Stomach (tissue), 8 donors: ENCODE measurements at regions not wholly inside any gene's neighbourhood (a gene's known extent, or its start where the extent isn't known, plus 50 kb on each side); places are given as distances from the start of the nearest gene placed in this dataset.

Experiments used
- DNase-seq, 2 donors: peaks; one replicate each; pipeline versions ENCODE4 v3.0.0 to v3.0.0-alpha.2; 2013 to 2019
- H3K27ac ChIP-seq, 5 donors: fragments of 200-600 bp in 4 of 5; sonication (generic) in 4 of 5; one replicate each; pipeline ENCODE4 v1.5.1; 2013 to 2019; ENCODE audit warnings: mild to moderate bottlenecking in 1 of 5, moderate library complexity in 1 of 5
- H3K27me3 ChIP-seq, 3 donors: fragments of 200-600 bp; sonication (generic); one replicate each; pipeline ENCODE4 v1.5.1; 2017 to 2019; ENCODE audit warnings: mixed run types in 1 of 3
- H3K36me3 ChIP-seq, 4 donors: fragments of 200-600 bp; sonication (generic); 1 replicate in 3 of 4; 2 replicates in 1 of 4; pipeline ENCODE4 v1.5.1; 2016 to 2019
- H3K4me1 ChIP-seq, 4 donors: fragments of 200-600 bp; sonication (generic); one replicate each; pipeline ENCODE4 v1.5.1; 2016 to 2019
- H3K4me3 ChIP-seq, 4 donors: fragments of 200-600 bp; sonication (generic) in 3 of 4; one replicate each; pipeline ENCODE4 v1.5.1; 2016 to 2019; ENCODE audit warnings: mild to moderate bottlenecking in 1 of 4
- H3K9me3 ChIP-seq, 4 donors: fragments of 200-600 bp; sonication (generic); one replicate each; pipeline ENCODE4 v1.5.1; 2016 to 2019
- CTCF ChIP-seq, 7 experiments: fragments of 450-650 bp in 4 of 7; fragments of 200-600 bp in 3 of 7; sonication (generic) in 3 of 7; IDR thresholded peaks; one replicate each; pipeline ENCODE4 v1.5.1; 2016 to 2019; ENCODE audit warnings: antibody characterized with exemption in 7 of 7, control low read depth in 2 of 7, mild to moderate bottlenecking in 1 of 7
- EP300 ChIP-seq: sonication (generic); formaldehyde crosslinking; IDR thresholded peaks from one replicate; pipeline ENCODE4 v1.6.1; 2017; ENCODE audit warnings: antibody characterized with exemption
- POLR2A ChIP-seq, 4 donors: fragments of 450-650 bp; IDR thresholded peaks; one replicate each; pipeline ENCODE4 v1.6.1; 2016; ENCODE audit warnings: antibody characterized with exemption in 4 of 4, control low read depth in 2 of 4, mild to moderate bottlenecking in 1 of 4, moderate library complexity in 1 of 4
- POLR2AphosphoS5 ChIP-seq, 3 donors: sonication (generic); formaldehyde crosslinking; IDR thresholded peaks; one replicate each; pipeline ENCODE4 v1.6.1; 2016; ENCODE audit warnings: antibody characterized with exemption in 3 of 3
- WGBS, 5 donors: extraction: QIAGEN DNeasy Blood & Tissue Kit in 3 of 5; methylation state at CpG; one replicate each; pipeline versions ENCODE4 v1.1.5 to v1.1.7; 2013 to 2018; 5-methylcytosine and 5-hydroxymethylcytosine counted together
- intact Hi-C: fragments of 100-400 bp; cut with DNase I; formaldehyde crosslinking; loops from one replicate; pipeline ENCODE4 v1.15.1; 2023; ENCODE audit warnings: low total_unique reads
- donor health status: healthy with polysubstance abuse.
- donor health status: Bipolar disorder and iron deficiency.
- donor health status: healthy.

GRCh38 chr2:51673628-51674027 is 641.7 kb upstream of the NRXN1 start:
- intact Hi-C loops = no loop called here
- Histone ChIP-seq H3K27me3 (no peaks in the 10 kb centered on the region), H3K4me3 (no peak overlapping the region), H3K4me1 (no peaks in the 10 kb centered on the region), H3K9me3 (no peaks in the 10 kb centered on the region), H3K36me3 (no peaks in the 10 kb centered on the region), H3K27ac (no peak overlapping the region)
- TF ChIP-seq POLR2A (IDR thresholded peaks at IDR 0.05) = no peak
- no peak for TF ChIP-seq POLR2AphosphoS5 (IDR thresholded peaks at IDR 0.05)
- TF ChIP-seq CTCF (IDR thresholded peaks at IDR 0.05) = no peak
- no peak for TF ChIP-seq EP300
- no peak for DNase-seq
- whole genome bisulfite sequencing, 5 donors = 34 to 67% (median 35%) methylated on average over 1 to 2 of the region's 2 CpGs

DNA sequence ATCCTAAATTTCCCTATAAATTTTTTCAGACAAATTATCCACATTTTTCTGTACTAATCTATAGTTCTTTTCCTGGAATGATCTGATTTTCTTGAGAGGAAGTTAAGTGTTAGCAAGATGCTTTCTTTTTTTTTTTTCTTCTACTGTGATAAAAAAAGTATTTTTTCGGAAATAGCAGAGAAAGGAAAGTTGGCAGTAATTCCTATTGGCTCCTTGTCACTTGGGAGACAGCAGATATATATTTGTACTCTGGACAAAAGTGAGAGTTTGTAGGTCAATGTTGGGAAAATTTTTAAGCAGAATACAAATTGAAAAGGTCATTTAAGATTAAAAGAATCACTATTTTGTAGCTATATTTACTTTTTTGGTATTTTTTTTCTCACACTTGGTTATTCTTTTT is 635.7 kb upstream of the NRXN1 start:
- DNase-seq = peak in 1 of 2 donors; percentile 25
- no peak overlapping the region for H3K27ac ChIP-seq
- H3K9me3 ChIP-seq = peaks cover 0 to 11% (median 5%) of the 10 kb centered on the region in 4 donors
- WGBS, 5 donors = 22 to 60% (median 27%) methylated on average over 1 of the region's 1 CpG
- H3K27me3 ChIP-seq = no peaks in the 10 kb centered on the region
- H3K36me3 ChIP-seq = no peaks in the 10 kb centered on the region
- TF ChIP-seq CTCF (IDR thresholded peaks at IDR 0.05) (no peak), POLR2AphosphoS5 (IDR thresholded peaks at IDR 0.05) (no peak), EP300 (no peak), POLR2A (IDR thresholded peaks at IDR 0.05) (no peak)
- H3K4me1 ChIP-seq = no peaks in the 10 kb centered on the region
- intact Hi-C loops = no loop called here
- H3K4me3 ChIP-seq = no peak overlapping the region

GRCh38 chr2:51662187-51662586 is 630.3 kb upstream of the NRXN1 start:
- intact Hi-C loops = no loop called here
- H3K27ac ChIP-seq = no peak overlapping the region
- peaks cover 0 to 11% (median 5%) of the 10 kb centered on the region in 4 donors for H3K9me3 ChIP-seq
- DNase-seq = no peak
- TF ChIP-seq CTCF (IDR thresholded peaks at IDR 0.05) (no peak), POLR2A (IDR thresholded peaks at IDR 0.05) (no peak), EP300 (no peak), POLR2AphosphoS5 (IDR thresholded peaks at IDR 0.05) (no peak)
- WGBS, 5 donors = 54 to 62% (median 60%) methylated on average over 5 of the region's 5 CpGs
- no peaks in the 10 kb centered on the region for H3K4me1 ChIP-seq
- no peak overlapping the region for H3K4me3 ChIP-seq
- no peaks in the 10 kb centered on the region for H3K36me3 ChIP-seq
- no peaks in the 10 kb centered on the region for H3K27me3 ChIP-seq

GRCh38 chr2:51657849-51658248 is 625.9 kb upstream of the NRXN1 start:
- H3K27me3 ChIP-seq = no peaks in the 10 kb centered on the region
- H3K27ac ChIP-seq = no peak overlapping the region
- no peak for DNase-seq
- WGBS, 5 donors = 87 to 95% (median 94%) methylated on average over 4 of the region's 4 CpGs
- H3K4me3 ChIP-seq = no peak overlapping the region
- no peaks in the 10 kb centered on the region for H3K9me3 ChIP-seq
- intact Hi-C loops = no loop called here
- no peak for TF ChIP-seq CTCF (IDR thresholded peaks at IDR 0.05)
- no peak for TF ChIP-seq EP300
- no peak for TF ChIP-seq POLR2A (IDR thresholded peaks at IDR 0.05)
- no peak for TF ChIP-seq POLR2AphosphoS5 (IDR thresholded peaks at IDR 0.05)
- no peaks in the 10 kb centered on the region for H3K36me3 ChIP-seq
- H3K4me1 ChIP-seq = no peaks in the 10 kb centered on the region
